ENCODE measurements at regions not wholly inside any gene's neighbourhood (a gene's known extent, or its start where the extent isn't known, plus 50 kb on each side); places are given as distances from the start of the nearest gene placed in this dataset.

GRCh38 chr12:43294916-43295315, 257.1 kb downstream of the ADAMTS20 start:
- H3K36me3 ChIP-seq (ENCODE audit: control insufficient read depth, insufficient read depth, low read length) = no peaks in the 10 kb centered on the region
- no peaks in the 10 kb centered on the region for H3K9me3 ChIP-seq (ENCODE audit: control insufficient read depth, insufficient read depth, low read length)
- H3K27me3 ChIP-seq (ENCODE audit: control insufficient read depth, insufficient read depth, low read length) = no peaks in the 10 kb centered on the region
- no peak for DNase-seq (ENCODE audit: low read depth, low spot score)
- no peak overlapping the region for H3K27ac ChIP-seq (ENCODE audit: low read length)
- H3K4me3 ChIP-seq (ENCODE audit: low read length) = no peak overlapping the region
- WGBS (ENCODE audit: insufficient coverage, insufficient read length) = no CpG with 5 or more reads among the region's 2 CpGs
- no peaks in the 10 kb centered on the region for H3K4me1 ChIP-seq (ENCODE audit: control insufficient read depth, insufficient read depth, low read length)

- Histone ChIP-seq H3K36me3 (ENCODE audit: control insufficient read depth, insufficient read depth, low read length) (no peaks in the 10 kb centered on the region), H3K4me3 (ENCODE audit: low read length) (no peak overlapping the region), H3K4me1 (ENCODE audit: control insufficient read depth, insufficient read depth, low read length) (no peaks in the 10 kb centered on the region), H3K9me3 (ENCODE audit: control insufficient read depth, insufficient read depth, low read length) (no peaks in the 10 kb centered on the region), H3K27ac (ENCODE audit: low read length) (no peak overlapping the region), H3K27me3 (ENCODE audit: control insufficient read depth, insufficient read depth, low read length) (no peaks in the 10 kb centered on the region)
- no CpG with 5 or more reads among the region's 4 CpGs for WGBS (ENCODE audit: insufficient coverage, insufficient read length)
- DNase-seq (ENCODE audit: low read depth, low spot score) = no peak
These were observed 257.9 kb downstream of the ADAMTS20 start for GRCh38 chr12:43294147-43294546.

DNA sequence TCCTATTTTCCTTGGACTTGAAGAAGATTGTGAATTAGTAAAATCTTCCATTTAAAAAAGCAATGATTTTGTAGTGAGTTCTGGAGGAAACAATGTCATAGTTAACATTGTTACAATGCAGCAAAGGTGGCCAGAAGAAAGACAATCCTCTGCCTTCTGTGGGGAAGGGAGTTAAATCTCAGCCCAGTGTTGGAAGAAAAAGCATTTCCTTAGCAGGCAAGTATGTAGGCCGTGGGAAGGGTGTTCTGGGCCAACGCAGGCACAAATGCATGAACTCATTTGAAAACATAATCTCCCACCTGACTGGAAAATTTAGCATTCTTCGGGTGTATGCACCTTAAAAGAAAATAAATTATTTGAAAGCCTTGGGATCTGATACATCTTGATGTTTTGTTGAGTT, 258.6 kb downstream of the ADAMTS20 start:
- no peak for DNase-seq (ENCODE audit: low read depth, low spot score)
- Histone ChIP-seq H3K27me3 (ENCODE audit: control insufficient read depth, insufficient read depth, low read length) (no peaks in the 10 kb centered on the region), H3K4me3 (ENCODE audit: low read length) (no peak overlapping the region), H3K36me3 (ENCODE audit: control insufficient read depth, insufficient read depth, low read length) (no peaks in the 10 kb centered on the region), H3K9me3 (ENCODE audit: control insufficient read depth, insufficient read depth, low read length) (no peaks in the 10 kb centered on the region), H3K4me1 (ENCODE audit: control insufficient read depth, insufficient read depth, low read length) (no peaks in the 10 kb centered on the region), H3K27ac (ENCODE audit: low read length) (no peak overlapping the region)
- WGBS (ENCODE audit: insufficient coverage, insufficient read length) = no CpG with 5 or more reads among the region's 3 CpGs

GRCh38 chr12:43292699-43293098, 259.3 kb downstream of the ADAMTS20 start:
- DNase-seq (ENCODE audit: low read depth, low spot score) = no peak
- H3K4me3 ChIP-seq (ENCODE audit: low read length) = no peak overlapping the region
- no peak overlapping the region for H3K27ac ChIP-seq (ENCODE audit: low read length)
- H3K9me3 ChIP-seq (ENCODE audit: control insufficient read depth, insufficient read depth, low read length) = no peaks in the 10 kb centered on the region
- no peaks in the 10 kb centered on the region for H3K27me3 ChIP-seq (ENCODE audit: control insufficient read depth, insufficient read depth, low read length)
- no CpG with 5 or more reads among the region's 2 CpGs for WGBS (ENCODE audit: insufficient coverage, insufficient read length)
- no peaks in the 10 kb centered on the region for H3K36me3 ChIP-seq (ENCODE audit: control insufficient read depth, insufficient read depth, low read length)
- H3K4me1 ChIP-seq (ENCODE audit: control insufficient read depth, insufficient read depth, low read length) = no peaks in the 10 kb centered on the region

- Histone ChIP-seq H3K27me3 (ENCODE audit: control insufficient read depth, insufficient read depth, low read length) (no peaks in the 10 kb centered on the region), H3K4me1 (ENCODE audit: control insufficient read depth, insufficient read depth, low read length) (no peaks in the 10 kb centered on the region), H3K36me3 (ENCODE audit: control insufficient read depth, insufficient read depth, low read length) (no peaks in the 10 kb centered on the region), H3K27ac (ENCODE audit: low read length) (no peak overlapping the region), H3K4me3 (ENCODE audit: low read length) (no peak overlapping the region), H3K9me3 (ENCODE audit: control insufficient read depth, insufficient read depth, low read length) (no peaks in the 10 kb centered on the region)
- no CpG with 5 or more reads among the region's 3 CpGs for WGBS (ENCODE audit: insufficient coverage, insufficient read length)
- DNase-seq (ENCODE audit: low read depth, low spot score) = no peak
These were observed 260.5 kb downstream of the ADAMTS20 start for GRCh38 chr12:43291516-43291915.

- Histone ChIP-seq H3K36me3 (ENCODE audit: control insufficient read depth, insufficient read depth, low read length) (no peaks in the 10 kb centered on the region), H3K27me3 (ENCODE audit: control insufficient read depth, insufficient read depth, low read length) (no peaks in the 10 kb centered on the region), H3K27ac (ENCODE audit: low read length) (no peak overlapping the region), H3K4me3 (ENCODE audit: low read length) (no peak overlapping the region), H3K4me1 (ENCODE audit: control insufficient read depth, insufficient read depth, low read length) (no peaks in the 10 kb centered on the region), H3K9me3 (ENCODE audit: control insufficient read depth, insufficient read depth, low read length) (no peaks in the 10 kb centered on the region)
- no CpG with 5 or more reads among the region's 2 CpGs for WGBS (ENCODE audit: insufficient coverage, insufficient read length)
- DNase-seq (ENCODE audit: low read depth, low spot score) = no peak
These were observed 261.2 kb downstream of the ADAMTS20 start for GRCh38 chr12:43290836-43291235.

GRCh38 chr12:43289426-43289801, 262.6 kb downstream of the ADAMTS20 start:
- H3K36me3 ChIP-seq (ENCODE audit: control insufficient read depth, insufficient read depth, low read length) = no peaks in the 10 kb centered on the region
- DNase-seq (ENCODE audit: low read depth, low spot score) = no peak
- H3K27ac ChIP-seq (ENCODE audit: low read length) = no peak overlapping the region
- no peaks in the 10 kb centered on the region for H3K9me3 ChIP-seq (ENCODE audit: control insufficient read depth, insufficient read depth, low read length)
- no peaks in the 10 kb centered on the region for H3K4me1 ChIP-seq (ENCODE audit: control insufficient read depth, insufficient read depth, low read length)
- no CpG with 5 or more reads among the region's 5 CpGs for WGBS (ENCODE audit: insufficient coverage, insufficient read length)
- no peak overlapping the region for H3K4me3 ChIP-seq (ENCODE audit: low read length)
- H3K27me3 ChIP-seq (ENCODE audit: control insufficient read depth, insufficient read depth, low read length) = no peaks in the 10 kb centered on the region

- WGBS (ENCODE audit: insufficient coverage, insufficient read length) = no CpG with 5 or more reads among the region's 15 CpGs
- Histone ChIP-seq H3K27me3 (ENCODE audit: control insufficient read depth, insufficient read depth, low read length) (no peaks in the 10 kb centered on the region), H3K27ac (ENCODE audit: low read length) (no peak overlapping the region), H3K4me3 (ENCODE audit: low read length) (no peak overlapping the region), H3K4me1 (ENCODE audit: control insufficient read depth, insufficient read depth, low read length) (no peaks in the 10 kb centered on the region), H3K36me3 (ENCODE audit: control insufficient read depth, insufficient read depth, low read length) (no peaks in the 10 kb centered on the region), H3K9me3 (ENCODE audit: control insufficient read depth, insufficient read depth, low read length) (no peaks in the 10 kb centered on the region)
- DNase-seq (ENCODE audit: low read depth, low spot score) = no peak
These were observed 263.2 kb downstream of the ADAMTS20 start for GRCh38 chr12:43288671-43289425.

DNA sequence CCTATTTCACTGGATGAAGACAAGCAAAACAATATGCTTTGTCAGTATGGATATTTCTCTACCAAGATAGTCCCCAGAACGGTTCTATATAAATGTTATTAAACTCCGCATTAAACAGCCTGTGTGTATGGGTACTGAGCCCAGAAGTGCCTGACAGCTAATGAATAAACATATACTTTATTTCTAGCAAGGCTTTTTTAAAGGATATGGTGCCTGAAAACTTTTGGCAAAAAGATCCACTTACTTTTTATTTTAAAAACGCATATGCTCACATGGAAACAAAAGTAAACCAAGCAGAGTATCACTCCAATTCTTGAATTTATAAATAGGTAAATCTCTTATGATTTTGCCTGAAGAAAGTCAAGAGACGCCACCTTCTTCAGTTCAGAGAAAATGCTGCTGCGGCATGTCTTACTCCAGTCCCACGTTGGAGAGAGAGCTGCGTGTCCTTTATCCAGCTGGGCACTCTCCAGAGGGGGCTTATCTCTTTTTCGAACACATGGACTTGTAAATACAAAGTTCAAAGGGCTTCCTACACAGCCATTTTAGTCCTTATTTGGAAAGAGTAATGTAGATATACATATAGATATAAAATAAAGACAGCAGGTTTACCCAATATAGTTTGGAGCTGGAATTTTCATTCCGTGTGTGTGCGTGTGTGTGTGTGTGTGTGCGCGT, 264.2 kb downstream of the ADAMTS20 start:
- WGBS (ENCODE audit: insufficient coverage, insufficient read length) = no CpG with 5 or more reads among the region's 12 CpGs
- no peaks in the 10 kb centered on the region for H3K27me3 ChIP-seq (ENCODE audit: control insufficient read depth, insufficient read depth, low read length)
- H3K36me3 ChIP-seq (ENCODE audit: control insufficient read depth, insufficient read depth, low read length) = no peaks in the 10 kb centered on the region
- no peak overlapping the region for H3K4me3 ChIP-seq (ENCODE audit: low read length)
- no peak for DNase-seq (ENCODE audit: low read depth, low spot score)
- no peaks in the 10 kb centered on the region for H3K4me1 ChIP-seq (ENCODE audit: control insufficient read depth, insufficient read depth, low read length)
- no peaks in the 10 kb centered on the region for H3K9me3 ChIP-seq (ENCODE audit: control insufficient read depth, insufficient read depth, low read length)
- no peak overlapping the region for H3K27ac ChIP-seq (ENCODE audit: low read length)

DNA sequence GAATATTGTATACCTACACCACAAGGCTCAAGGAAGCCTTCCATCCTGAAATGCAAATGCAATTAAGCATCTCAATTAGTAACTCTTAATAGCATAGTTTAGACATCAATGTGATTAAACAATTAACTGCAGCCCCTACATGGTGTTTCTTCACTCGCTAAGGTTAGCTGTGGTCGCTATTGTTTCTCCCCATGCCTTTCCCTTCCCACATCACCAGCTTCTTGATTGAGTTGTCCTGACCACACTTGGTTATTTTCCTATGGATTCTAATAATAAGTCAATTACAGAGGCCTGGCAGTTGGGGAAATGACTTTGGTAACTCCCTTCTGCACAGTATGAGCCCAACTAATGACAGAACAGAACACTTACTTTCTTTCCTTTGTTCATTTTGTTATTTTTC, 265.0 kb downstream of the ADAMTS20 start:
- Histone ChIP-seq H3K27ac (ENCODE audit: low read length) (no peak overlapping the region), H3K4me1 (ENCODE audit: control insufficient read depth, insufficient read depth, low read length) (no peaks in the 10 kb centered on the region), H3K36me3 (ENCODE audit: control insufficient read depth, insufficient read depth, low read length) (no peaks in the 10 kb centered on the region), H3K4me3 (ENCODE audit: low read length) (no peak overlapping the region), H3K9me3 (ENCODE audit: control insufficient read depth, insufficient read depth, low read length) (no peaks in the 10 kb centered on the region), H3K27me3 (ENCODE audit: control insufficient read depth, insufficient read depth, low read length) (no peaks in the 10 kb centered on the region)
- no peak for DNase-seq (ENCODE audit: low read depth, low spot score)
- no CpG with 5 or more reads among the region's 2 CpGs for WGBS (ENCODE audit: insufficient coverage, insufficient read length)

DNA sequence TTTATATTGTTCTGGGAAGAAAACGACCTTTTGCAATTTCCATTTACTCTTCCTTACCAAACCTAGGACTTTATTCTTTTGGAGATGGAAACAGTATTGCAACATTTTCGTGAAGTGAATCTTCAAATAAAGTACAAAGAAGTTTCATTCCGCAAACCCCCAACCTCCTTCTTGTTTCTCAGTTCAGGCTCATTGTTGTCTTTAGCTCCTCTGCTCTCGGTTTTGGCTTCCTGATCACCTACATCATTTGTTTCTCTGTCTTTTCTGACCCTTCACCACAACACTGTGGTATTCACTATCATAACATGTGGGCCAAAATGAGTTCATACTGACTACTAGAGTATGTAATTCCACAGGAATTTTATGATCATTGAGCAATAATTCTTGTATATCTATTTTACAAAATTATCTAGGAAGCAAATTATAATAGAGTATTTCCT, 266.8 kb downstream of the ADAMTS20 start:
- Histone ChIP-seq H3K9me3 (ENCODE audit: control insufficient read depth, insufficient read depth, low read length) (no peaks in the 10 kb centered on the region), H3K4me1 (ENCODE audit: control insufficient read depth, insufficient read depth, low read length) (no peaks in the 10 kb centered on the region), H3K27ac (ENCODE audit: low read length) (no peak overlapping the region), H3K27me3 (ENCODE audit: control insufficient read depth, insufficient read depth, low read length) (no peaks in the 10 kb centered on the region), H3K4me3 (ENCODE audit: low read length) (no peak overlapping the region), H3K36me3 (ENCODE audit: control insufficient read depth, insufficient read depth, low read length) (no peaks in the 10 kb centered on the region)
- WGBS (ENCODE audit: insufficient coverage, insufficient read length) = no CpG with 5 or more reads among the region's 4 CpGs
- no peak for DNase-seq (ENCODE audit: low read depth, low spot score)
